ENCODE measurements at regions not wholly inside any gene's neighbourhood (a gene's known extent, or its start where the extent isn't known, plus 50 kb on each side); places are given as distances from the start of the nearest gene placed in this dataset.
"Not testable (repeated sequence)": the region's sequence is repeated elsewhere in the genome, so short reads cannot be mapped to it uniquely, and the experiment has no call there.

DNA sequence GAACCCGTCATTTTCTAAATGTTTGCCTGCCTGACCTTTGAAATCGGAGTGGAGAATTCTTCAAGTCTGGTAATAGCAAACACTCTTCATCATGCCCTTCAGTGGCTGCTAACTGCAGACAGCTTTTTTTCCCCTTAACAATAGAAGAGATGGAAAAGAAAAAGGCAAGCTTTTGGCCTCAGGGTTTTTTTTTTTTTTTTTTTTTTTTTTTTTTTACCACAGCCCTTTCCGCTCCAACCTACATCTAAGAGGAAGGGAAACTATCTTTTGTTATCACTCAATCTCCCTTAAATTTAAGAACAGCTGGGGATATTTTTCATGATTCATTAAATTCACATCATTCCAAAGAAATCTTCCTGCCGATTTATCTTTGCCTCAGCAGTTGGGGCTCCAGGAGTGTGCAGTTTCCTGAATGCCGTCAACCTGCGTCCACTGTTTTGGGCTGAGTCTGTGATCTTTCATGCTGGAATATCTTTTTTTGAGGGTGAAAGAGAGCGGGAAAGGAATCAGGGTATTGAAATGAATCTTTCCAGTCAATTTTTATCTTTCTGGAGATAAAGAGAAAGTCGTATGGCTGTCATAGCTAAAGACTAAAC, 144.5 kb upstream of the SMYD2 start:
- no peak for DNase-seq (ENCODE audit: low spot score)
- no peak overlapping the region for H3K4me3 Mint-ChIP-seq (ENCODE audit: unreplicated experiment)
- H3K27ac Mint-ChIP-seq (ENCODE audit: unreplicated experiment) = no peak overlapping the region
- H3K4me1 Mint-ChIP-seq (ENCODE audit: low read depth) = no peaks in the 10 kb centered on the region
- peaks cover 12% of the 10 kb centered on the region for H3K27me3 Mint-ChIP-seq (ENCODE audit: low read depth)
- no peaks in the 10 kb centered on the region for H3K36me3 Mint-ChIP-seq (ENCODE audit: low read depth)
- H3K9me3 Mint-ChIP-seq (ENCODE audit: low read depth) = peaks cover 4% of the 10 kb centered on the region
- TF ChIP-seq, protein P1, sequence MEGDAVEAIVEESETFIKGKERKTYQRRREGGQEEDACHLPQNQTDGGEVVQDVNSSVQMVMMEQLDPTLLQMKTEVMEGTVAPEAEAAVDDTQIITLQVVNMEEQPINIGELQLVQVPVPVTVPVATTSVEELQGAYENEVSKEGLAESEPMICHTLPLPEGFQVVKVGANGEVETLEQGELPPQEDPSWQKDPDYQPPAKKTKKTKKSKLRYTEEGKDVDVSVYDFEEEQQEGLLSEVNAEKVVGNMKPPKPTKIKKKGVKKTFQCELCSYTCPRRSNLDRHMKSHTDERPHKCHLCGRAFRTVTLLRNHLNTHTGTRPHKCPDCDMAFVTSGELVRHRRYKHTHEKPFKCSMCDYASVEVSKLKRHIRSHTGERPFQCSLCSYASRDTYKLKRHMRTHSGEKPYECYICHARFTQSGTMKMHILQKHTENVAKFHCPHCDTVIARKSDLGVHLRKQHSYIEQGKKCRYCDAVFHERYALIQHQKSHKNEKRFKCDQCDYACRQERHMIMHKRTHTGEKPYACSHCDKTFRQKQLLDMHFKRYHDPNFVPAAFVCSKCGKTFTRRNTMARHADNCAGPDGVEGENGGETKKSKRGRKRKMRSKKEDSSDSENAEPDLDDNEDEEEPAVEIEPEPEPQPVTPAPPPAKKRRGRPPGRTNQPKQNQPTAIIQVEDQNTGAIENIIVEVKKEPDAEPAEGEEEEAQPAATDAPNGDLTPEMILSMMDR (IDR thresholded peaks at IDR 0.05) = no peak

DNA sequence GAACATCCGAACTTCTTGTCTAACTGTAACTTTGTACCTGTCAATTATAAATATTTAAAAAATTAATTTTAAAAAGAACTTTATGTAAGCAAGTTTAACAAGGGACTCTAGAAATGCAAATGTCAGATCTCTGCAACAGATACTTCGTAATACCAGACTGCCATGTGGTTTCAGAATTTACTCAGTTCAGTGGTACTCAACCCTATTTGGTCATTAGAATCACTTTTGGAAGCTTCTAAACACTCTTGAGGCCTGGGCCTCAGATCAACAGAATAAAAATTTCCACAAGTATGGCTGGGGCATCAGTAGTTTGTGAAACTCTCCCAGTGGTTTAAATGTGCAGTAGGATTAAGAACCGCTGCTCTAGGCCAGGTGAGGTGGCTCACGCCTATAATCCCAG, 139.5 kb upstream of the SMYD2 start:
- TF ChIP-seq, protein P1 (IDR thresholded peaks at IDR 0.05) = no peak
- Mint-ChIP-seq H3K27me3 (ENCODE audit: low read depth) (peaks cover 9% of the 10 kb centered on the region), H3K9me3 (ENCODE audit: low read depth) (no peaks in the 10 kb centered on the region), H3K27ac (ENCODE audit: unreplicated experiment) (no peak overlapping the region), H3K36me3 (ENCODE audit: low read depth) (no peaks in the 10 kb centered on the region), H3K4me1 (ENCODE audit: low read depth) (no peaks in the 10 kb centered on the region), H3K4me3 (ENCODE audit: unreplicated experiment) (no peak overlapping the region)
- DNase-seq (ENCODE audit: low spot score) = no peak

DNA sequence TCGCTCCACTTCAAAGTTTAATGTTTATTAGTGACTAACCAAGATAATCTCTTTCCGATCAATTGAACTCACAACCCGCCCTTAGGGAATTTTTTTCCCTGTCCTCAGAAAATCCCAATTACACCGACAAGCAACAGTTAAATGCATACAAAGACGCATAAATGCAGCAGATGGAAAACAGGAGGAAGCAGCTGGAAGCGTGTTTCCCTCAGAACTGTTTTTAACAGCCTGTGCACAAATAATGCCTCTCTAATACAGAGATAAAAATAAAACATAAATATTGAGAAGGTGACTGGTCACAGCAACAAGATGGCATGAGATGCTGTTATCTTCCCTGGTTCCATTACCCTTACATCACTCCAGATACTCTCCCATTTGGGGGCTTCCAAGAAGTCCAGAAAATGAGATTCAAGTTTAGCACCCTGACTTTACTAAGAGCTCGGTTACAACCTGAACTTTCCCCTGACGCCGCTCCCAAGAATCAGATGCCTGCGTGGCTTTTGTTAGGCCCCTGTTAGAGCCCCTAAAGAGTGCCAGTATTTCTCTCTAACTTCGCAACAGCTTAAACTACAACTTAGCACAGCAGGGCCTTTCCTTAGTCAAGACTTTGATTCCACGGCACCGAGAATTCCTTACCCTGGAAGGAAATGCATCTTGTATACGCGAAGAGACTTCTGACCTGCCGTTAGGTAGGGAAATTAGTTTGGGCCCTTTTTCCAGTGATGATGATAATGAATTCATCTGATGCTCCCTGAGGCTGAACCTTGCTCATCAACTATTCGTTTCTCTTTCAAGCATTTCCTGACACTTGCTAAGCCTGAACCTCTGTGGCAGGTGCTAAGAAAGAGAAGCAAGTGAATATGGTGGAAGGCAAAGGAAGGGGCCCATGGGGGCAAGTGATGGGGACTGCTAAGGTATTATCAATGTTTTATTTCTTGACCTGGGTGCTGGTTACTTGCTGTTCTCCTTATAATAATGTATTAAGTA, 137.7 kb upstream of the SMYD2 start:
- H3K4me3 Mint-ChIP-seq (ENCODE audit: unreplicated experiment) = no peak overlapping the region
- no peaks in the 10 kb centered on the region for H3K4me1 Mint-ChIP-seq (ENCODE audit: low read depth)
- H3K27ac Mint-ChIP-seq (ENCODE audit: unreplicated experiment) = no peak overlapping the region
- peaks cover 9% of the 10 kb centered on the region for H3K27me3 Mint-ChIP-seq (ENCODE audit: low read depth)
- TF ChIP-seq, protein P1 (IDR thresholded peaks at IDR 0.05) = no peak
- H3K9me3 Mint-ChIP-seq (ENCODE audit: low read depth) = no peaks in the 10 kb centered on the region
- no peaks in the 10 kb centered on the region for H3K36me3 Mint-ChIP-seq (ENCODE audit: low read depth)
- DNase-seq (ENCODE audit: low spot score) = no peak

DNA sequence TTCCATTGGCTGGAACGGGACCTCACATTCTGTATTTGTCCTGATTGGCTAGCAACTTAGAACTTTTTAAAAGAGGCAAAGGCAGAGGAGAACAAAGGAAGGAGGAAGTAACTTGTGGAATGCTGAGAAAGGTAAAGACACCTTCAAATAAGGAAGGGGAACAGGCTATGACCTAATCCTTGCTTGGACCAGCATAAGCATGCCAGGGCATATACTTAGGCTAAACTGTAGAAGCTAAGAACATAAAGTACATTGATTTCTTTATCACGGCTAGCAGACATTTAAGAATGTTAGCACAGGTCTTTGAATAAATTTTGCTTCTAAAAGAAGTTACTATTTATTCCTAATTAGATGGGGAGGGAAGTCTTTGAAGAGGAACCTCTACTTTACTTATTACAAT, 136.4 kb upstream of the SMYD2 start:
- H3K4me3 Mint-ChIP-seq (ENCODE audit: unreplicated experiment); H3K4me1 Mint-ChIP-seq (ENCODE audit: low read depth); DNase-seq (ENCODE audit: low spot score); H3K36me3 Mint-ChIP-seq (ENCODE audit: low read depth); H3K27me3 Mint-ChIP-seq (ENCODE audit: low read depth); H3K27ac Mint-ChIP-seq (ENCODE audit: unreplicated experiment); H3K9me3 Mint-ChIP-seq (ENCODE audit: low read depth): not testable (repeated sequence)

DNA sequence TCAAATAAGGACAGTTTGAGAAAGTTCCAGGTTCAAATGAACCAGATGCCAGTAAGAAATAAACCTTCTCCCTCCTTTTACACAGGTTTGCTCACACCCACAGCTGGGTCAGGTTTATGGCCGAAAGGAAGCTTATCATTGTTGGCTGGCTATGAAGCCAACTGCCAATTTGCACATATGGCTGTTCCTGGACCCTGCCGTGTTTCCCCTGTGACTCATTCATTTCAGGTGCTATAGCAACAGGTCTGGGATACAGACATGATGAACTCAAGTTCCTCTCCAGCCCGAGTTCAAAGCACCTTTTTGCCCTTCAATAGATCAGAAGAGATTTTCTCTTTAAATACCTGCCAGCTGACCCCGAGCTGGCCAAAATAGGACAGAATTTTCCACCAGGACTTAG, 134.4 kb upstream of the SMYD2 start:
- H3K27me3 Mint-ChIP-seq (ENCODE audit: low read depth) = peaks cover 10% of the 10 kb centered on the region
- DNase-seq (ENCODE audit: low spot score) = no peak
- H3K27ac Mint-ChIP-seq (ENCODE audit: unreplicated experiment) = no peak overlapping the region
- H3K4me3 Mint-ChIP-seq (ENCODE audit: unreplicated experiment) = no peak overlapping the region
- H3K4me1 Mint-ChIP-seq (ENCODE audit: low read depth) = no peaks in the 10 kb centered on the region
- TF ChIP-seq, protein P1 (IDR thresholded peaks at IDR 0.05) = no peak
- peaks cover 2% of the 10 kb centered on the region for H3K9me3 Mint-ChIP-seq (ENCODE audit: low read depth)
- no peaks in the 10 kb centered on the region for H3K36me3 Mint-ChIP-seq (ENCODE audit: low read depth)

Measured in chondrocyte (in vitro differentiated cells).